ENCODE measurements at regions not wholly inside any gene's neighbourhood (a gene's known extent, or its start where the extent isn't known, plus 50 kb on each side); places are given as distances from the start of the nearest gene placed in this dataset.

DNA sequence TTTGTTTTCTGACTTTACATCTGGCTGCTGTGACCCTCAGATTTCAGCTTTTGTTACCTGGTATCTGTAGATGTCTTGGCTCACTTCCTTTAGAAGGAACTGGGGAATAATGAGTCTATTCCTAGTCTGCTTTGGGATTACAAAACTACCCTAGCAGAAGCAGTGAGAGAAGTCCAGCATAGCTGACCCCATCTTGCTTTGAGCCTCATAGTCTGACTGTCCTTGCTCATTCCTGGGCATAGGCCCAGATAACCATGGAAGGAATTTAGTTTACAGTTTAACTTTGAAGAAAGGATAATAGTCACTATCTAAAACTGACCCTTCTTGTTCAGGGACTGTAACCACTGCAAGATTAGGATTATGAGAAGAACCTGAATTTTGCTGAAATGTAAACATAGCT, 163.0 kb upstream of the HNMT start:
- H3K9me3 Mint-ChIP-seq: peaks cover 43% of the 10 kb centered on the region
- no peaks in the 10 kb centered on the region for H3K4me1 Mint-ChIP-seq (ENCODE audit: low read depth)
- intact Hi-C loops (cut with micrococcal nuclease): no loop called here
- H3K4me3 Mint-ChIP-seq: no peak overlapping the region
- H3K27ac Mint-ChIP-seq: no peak overlapping the region
- H3K27me3 Mint-ChIP-seq: no peaks in the 10 kb centered on the region
- no peaks in the 10 kb centered on the region for H3K36me3 Mint-ChIP-seq (ENCODE audit: low read depth)

DNA sequence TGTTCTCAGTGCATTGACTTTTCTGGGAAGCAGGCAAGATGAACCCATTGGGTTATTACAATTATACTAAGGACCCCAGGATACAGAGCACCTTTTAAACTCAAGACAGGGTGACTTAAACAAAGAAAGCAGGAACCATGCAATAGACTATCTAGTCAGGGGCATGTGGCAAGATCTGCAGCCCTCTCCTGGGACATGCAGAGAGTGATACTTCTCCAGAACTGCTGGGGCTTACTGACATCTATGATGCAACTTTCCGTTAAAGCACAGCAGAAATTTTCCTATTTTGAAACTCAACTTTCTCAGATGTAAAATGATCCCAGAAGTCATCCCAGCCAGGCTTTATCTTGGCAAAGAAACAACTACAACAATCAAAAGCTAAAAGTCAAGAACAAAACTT, 162.2 kb upstream of the HNMT start:
- Mint-ChIP-seq H3K36me3 (ENCODE audit: low read depth) (no peaks in the 10 kb centered on the region), H3K27ac (no peak overlapping the region), H3K9me3 (peaks cover 43% of the 10 kb centered on the region), H3K27me3 (no peaks in the 10 kb centered on the region), H3K4me3 (no peak overlapping the region), H3K4me1 (ENCODE audit: low read depth) (no peaks in the 10 kb centered on the region)
- intact Hi-C loops (cut with micrococcal nuclease): no loop called here

- H3K36me3 Mint-ChIP-seq (ENCODE audit: low read depth): no peaks in the 10 kb centered on the region
- H3K9me3 Mint-ChIP-seq: peaks cover 11% of the 10 kb centered on the region
- H3K27ac Mint-ChIP-seq: no peak overlapping the region
- no peak overlapping the region for H3K4me3 Mint-ChIP-seq
- no peaks in the 10 kb centered on the region for H3K4me1 Mint-ChIP-seq (ENCODE audit: low read depth)
- intact Hi-C loops (cut with micrococcal nuclease): no loop called here
- no peaks in the 10 kb centered on the region for H3K27me3 Mint-ChIP-seq
These were observed 158.0 kb upstream of the HNMT start for GRCh38 chr2:137806068-137806805.

GRCh38 chr2:137809252-137809651, 155.0 kb upstream of the HNMT start:
- no peaks in the 10 kb centered on the region for H3K36me3 Mint-ChIP-seq (ENCODE audit: low read depth)
- intact Hi-C loops (cut with micrococcal nuclease): no loop called here
- H3K9me3 Mint-ChIP-seq: no peaks in the 10 kb centered on the region
- H3K27ac Mint-ChIP-seq: no peak overlapping the region
- H3K4me3 Mint-ChIP-seq: no peak overlapping the region
- no peaks in the 10 kb centered on the region for H3K27me3 Mint-ChIP-seq
- H3K4me1 Mint-ChIP-seq (ENCODE audit: low read depth): no peaks in the 10 kb centered on the region

DNA sequence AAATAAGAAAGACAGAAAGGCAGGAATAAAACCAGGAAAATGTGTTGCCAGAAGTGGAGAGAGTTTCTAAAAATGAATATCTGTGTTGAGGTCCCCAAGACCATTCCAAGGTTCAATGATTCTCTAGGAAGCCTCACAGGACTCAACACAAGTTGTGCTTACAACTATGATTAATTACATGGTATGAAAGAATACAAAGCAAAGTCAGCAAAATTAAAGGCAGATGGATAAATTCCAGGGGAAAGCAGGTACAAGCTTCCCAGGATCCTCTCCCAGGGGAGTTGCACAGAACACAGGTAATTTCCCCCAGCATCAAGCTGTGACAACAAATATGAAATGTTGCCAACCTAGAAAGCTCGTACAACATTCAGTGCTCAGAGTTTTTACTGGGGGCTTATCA, 154.4 kb upstream of the HNMT start:
- H3K4me3 Mint-ChIP-seq: no peak overlapping the region
- no peaks in the 10 kb centered on the region for H3K4me1 Mint-ChIP-seq (ENCODE audit: low read depth)
- H3K9me3 Mint-ChIP-seq: no peaks in the 10 kb centered on the region
- no peaks in the 10 kb centered on the region for H3K27me3 Mint-ChIP-seq
- no peaks in the 10 kb centered on the region for H3K36me3 Mint-ChIP-seq (ENCODE audit: low read depth)
- intact Hi-C loops (cut with micrococcal nuclease): no loop called here
- no peak overlapping the region for H3K27ac Mint-ChIP-seq

DNA sequence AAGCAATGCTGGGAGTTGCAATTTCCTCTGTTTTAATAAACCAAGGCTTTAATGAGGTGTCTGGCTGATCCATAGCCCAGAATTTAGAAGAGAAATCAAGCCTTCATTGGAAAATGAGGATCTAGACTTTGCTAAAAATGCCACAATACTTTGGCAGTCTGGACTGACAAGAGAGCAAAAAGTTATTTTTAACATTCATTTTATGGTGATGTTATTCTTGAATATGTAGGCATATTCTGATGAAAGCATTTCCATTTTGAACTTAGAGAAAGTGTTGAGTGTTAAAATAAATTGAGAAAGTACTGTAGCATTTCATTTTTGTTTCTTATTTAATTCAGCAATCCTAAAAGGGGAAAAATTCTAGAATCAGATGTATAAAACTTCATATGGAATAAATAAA, 151.8 kb upstream of the HNMT start:
- peaks cover 2% of the 10 kb centered on the region for H3K27me3 Mint-ChIP-seq
- H3K4me3 Mint-ChIP-seq: no peak overlapping the region
- H3K27ac Mint-ChIP-seq: no peak overlapping the region
- intact Hi-C loops (cut with micrococcal nuclease): no loop called here
- no peaks in the 10 kb centered on the region for H3K4me1 Mint-ChIP-seq (ENCODE audit: low read depth)
- H3K9me3 Mint-ChIP-seq: no peaks in the 10 kb centered on the region
- H3K36me3 Mint-ChIP-seq (ENCODE audit: low read depth): no peaks in the 10 kb centered on the region

- intact Hi-C loops (cut with micrococcal nuclease): no loop called here
- no peak overlapping the region for H3K4me3 Mint-ChIP-seq
- H3K9me3 Mint-ChIP-seq: no peaks in the 10 kb centered on the region
- H3K27me3 Mint-ChIP-seq: peaks cover 2% of the 10 kb centered on the region
- H3K36me3 Mint-ChIP-seq (ENCODE audit: low read depth): no peaks in the 10 kb centered on the region
- no peak overlapping the region for H3K27ac Mint-ChIP-seq
- no peaks in the 10 kb centered on the region for H3K4me1 Mint-ChIP-seq (ENCODE audit: low read depth)
These were observed 151.1 kb upstream of the HNMT start for GRCh38 chr2:137813176-137813575.

GRCh38 chr2:137817058-137817457, 147.2 kb upstream of the HNMT start:
- Mint-ChIP-seq H3K36me3 (ENCODE audit: low read depth) (no peaks in the 10 kb centered on the region), H3K27ac (no peak overlapping the region), H3K9me3 (no peaks in the 10 kb centered on the region), H3K4me3 (no peak overlapping the region), H3K27me3 (peaks cover 2% of the 10 kb centered on the region), H3K4me1 (ENCODE audit: low read depth) (no peaks in the 10 kb centered on the region)
- intact Hi-C loops (cut with micrococcal nuclease): no loop called here

DNA sequence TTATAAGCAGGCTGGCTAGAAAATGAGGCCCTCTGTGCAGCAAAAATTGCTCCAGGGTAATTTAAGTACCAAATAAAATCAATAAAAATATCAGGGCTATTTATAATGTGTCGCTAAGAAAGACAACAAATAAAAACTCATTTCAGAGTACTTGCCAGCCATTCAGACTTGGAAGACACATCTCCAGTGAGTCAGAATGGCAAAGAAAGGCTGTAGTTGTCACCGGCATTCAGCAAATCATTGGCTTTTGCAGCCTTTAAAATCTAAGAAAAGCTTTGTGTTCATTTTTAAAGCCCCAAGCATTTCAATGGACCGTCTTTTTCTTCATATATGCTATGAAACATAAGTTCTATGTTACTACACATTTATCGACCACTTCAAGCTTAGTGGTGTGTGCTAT, 141.1 kb upstream of the HNMT start:
- Mint-ChIP-seq H3K9me3 (no peaks in the 10 kb centered on the region), H3K4me3 (no peak overlapping the region), H3K27me3 (no peaks in the 10 kb centered on the region), H3K27ac (no peak overlapping the region), H3K36me3 (ENCODE audit: low read depth) (no peaks in the 10 kb centered on the region), H3K4me1 (ENCODE audit: low read depth) (no peaks in the 10 kb centered on the region)
- intact Hi-C loops (cut with micrococcal nuclease): no loop called here

DNA sequence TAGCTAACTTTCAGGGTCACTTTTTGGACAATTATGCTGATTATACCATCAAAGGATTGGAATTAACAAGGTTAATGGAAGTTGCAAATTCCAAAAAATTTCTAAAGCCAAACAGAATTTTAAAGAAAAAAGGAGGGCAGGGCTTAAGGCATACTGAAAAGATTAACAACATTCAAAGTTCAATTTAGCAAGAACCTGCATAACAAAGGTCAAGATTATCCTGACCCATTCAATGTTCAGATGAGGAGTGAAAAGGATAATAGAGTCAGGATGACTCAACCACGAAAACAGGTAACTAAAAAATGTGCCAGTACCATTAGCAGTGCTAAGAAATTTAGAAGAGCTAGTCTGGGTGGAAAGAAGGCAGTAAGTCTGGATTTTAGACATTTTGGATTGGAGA, 139.8 kb upstream of the HNMT start:
- H3K27me3 Mint-ChIP-seq: no peaks in the 10 kb centered on the region
- H3K4me3 Mint-ChIP-seq: no peak overlapping the region
- intact Hi-C loops (cut with micrococcal nuclease): no loop called here
- no peaks in the 10 kb centered on the region for H3K9me3 Mint-ChIP-seq
- H3K36me3 Mint-ChIP-seq (ENCODE audit: low read depth): no peaks in the 10 kb centered on the region
- H3K27ac Mint-ChIP-seq: no peak overlapping the region
- H3K4me1 Mint-ChIP-seq (ENCODE audit: low read depth): no peaks in the 10 kb centered on the region

DNA sequence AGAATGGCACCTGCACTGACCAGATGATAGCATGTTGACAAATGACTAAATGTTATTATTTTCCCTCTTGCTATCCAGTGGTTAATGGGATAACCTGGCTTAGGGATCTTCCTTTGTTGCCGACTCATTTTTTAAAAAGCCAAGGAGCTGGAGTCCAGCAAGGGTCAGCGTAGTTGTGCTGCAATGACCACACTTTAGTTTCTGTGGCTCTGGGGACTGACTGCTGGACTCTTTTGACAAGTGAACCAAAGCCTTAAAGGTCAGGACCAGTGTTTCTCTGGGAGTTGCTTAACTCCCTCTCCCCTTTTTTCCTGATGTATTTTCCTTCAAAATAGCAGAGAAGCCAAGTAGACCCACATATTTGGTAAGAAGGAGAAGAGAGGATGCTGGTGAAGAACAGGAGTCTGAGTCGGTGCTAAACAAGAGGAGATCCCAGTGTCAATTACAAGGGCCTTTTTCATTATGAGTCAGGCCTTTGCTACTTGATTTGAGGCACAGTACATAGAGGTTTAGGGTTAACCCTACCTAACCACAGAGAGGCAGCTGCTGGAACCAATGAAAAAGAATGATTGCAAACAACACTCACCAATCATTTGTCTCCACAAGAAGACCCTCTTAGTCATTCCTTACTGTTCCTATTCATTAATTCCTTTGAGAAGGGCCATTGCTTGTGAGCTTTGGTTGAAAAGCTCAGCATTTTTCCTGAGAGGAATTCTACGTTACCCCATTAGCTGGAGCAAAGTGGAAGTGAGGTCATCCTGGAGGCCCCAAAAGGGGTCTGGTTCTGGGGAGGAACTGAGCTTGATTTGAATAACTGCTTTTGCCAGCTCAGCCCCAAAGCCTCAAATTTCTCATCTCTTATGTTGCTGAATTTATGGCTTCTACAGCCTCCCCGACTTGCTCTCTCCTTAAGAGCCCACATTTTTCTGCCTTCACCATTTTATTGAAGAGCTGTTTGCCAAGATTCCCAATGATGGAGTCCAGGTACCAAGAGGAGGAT, 137.6 kb upstream of the HNMT start:
- no peaks in the 10 kb centered on the region for H3K9me3 Mint-ChIP-seq
- no peak overlapping the region for H3K27ac Mint-ChIP-seq
- intact Hi-C loops (cut with micrococcal nuclease): no loop called here
- no peak overlapping the region for H3K4me3 Mint-ChIP-seq
- no peaks in the 10 kb centered on the region for H3K36me3 Mint-ChIP-seq (ENCODE audit: low read depth)
- H3K4me1 Mint-ChIP-seq (ENCODE audit: low read depth): no peaks in the 10 kb centered on the region
- H3K27me3 Mint-ChIP-seq: no peaks in the 10 kb centered on the region

DNA sequence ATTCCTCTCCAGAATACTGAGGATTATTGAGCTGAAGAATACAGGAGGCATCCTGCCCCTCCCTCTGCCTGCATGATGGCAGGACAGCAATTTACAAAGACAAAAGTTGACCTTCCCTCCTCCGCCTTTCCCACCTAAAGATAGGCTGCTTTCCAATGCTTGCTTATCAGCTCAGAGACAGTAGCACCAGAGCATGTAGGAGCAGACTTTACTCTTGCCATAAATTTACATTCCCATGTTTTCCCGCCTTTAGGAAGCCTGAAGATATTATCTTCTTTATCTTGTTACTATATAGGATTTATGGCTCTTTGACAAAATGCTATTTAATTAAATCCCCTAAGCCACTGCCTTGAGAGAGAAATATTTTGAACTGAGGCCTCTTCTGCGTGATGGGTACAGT, 135.6 kb upstream of the HNMT start:
- intact Hi-C loops (cut with micrococcal nuclease): no loop called here
- Mint-ChIP-seq H3K27me3 (no peaks in the 10 kb centered on the region), H3K9me3 (no peaks in the 10 kb centered on the region), H3K36me3 (ENCODE audit: low read depth) (no peaks in the 10 kb centered on the region), H3K4me3 (no peak overlapping the region), H3K4me1 (ENCODE audit: low read depth) (no peaks in the 10 kb centered on the region), H3K27ac (no peak overlapping the region)

GRCh38 chr2:137829251-137829650, 135.0 kb upstream of the HNMT start:
- no peaks in the 10 kb centered on the region for H3K36me3 Mint-ChIP-seq (ENCODE audit: low read depth)
- H3K9me3 Mint-ChIP-seq: no peaks in the 10 kb centered on the region
- no peak overlapping the region for H3K4me3 Mint-ChIP-seq
- intact Hi-C loops (cut with micrococcal nuclease): no loop called here
- H3K4me1 Mint-ChIP-seq (ENCODE audit: low read depth): no peaks in the 10 kb centered on the region
- no peaks in the 10 kb centered on the region for H3K27me3 Mint-ChIP-seq
- H3K27ac Mint-ChIP-seq: no peak overlapping the region

GRCh38 chr2:137834760-137835379, 129.4 kb upstream of the HNMT start:
- no peak overlapping the region for H3K27ac Mint-ChIP-seq
- intact Hi-C loops (cut with micrococcal nuclease): loop anchor here (5.0 kb wide), 1 partner anchor 368 kb away; no protein-coding TSS in a partner anchor
- H3K4me1 Mint-ChIP-seq (ENCODE audit: low read depth): no peaks in the 10 kb centered on the region
- no peaks in the 10 kb centered on the region for H3K9me3 Mint-ChIP-seq
- no peak overlapping the region for H3K4me3 Mint-ChIP-seq
- H3K36me3 Mint-ChIP-seq (ENCODE audit: low read depth): no peaks in the 10 kb centered on the region
- H3K27me3 Mint-ChIP-seq: no peaks in the 10 kb centered on the region
